ENCODE measurements at regions not wholly inside any gene's neighbourhood (a gene's known extent, or its start where the extent isn't known, plus 50 kb on each side); places are given as distances from the start of the nearest gene placed in this dataset.

DNA sequence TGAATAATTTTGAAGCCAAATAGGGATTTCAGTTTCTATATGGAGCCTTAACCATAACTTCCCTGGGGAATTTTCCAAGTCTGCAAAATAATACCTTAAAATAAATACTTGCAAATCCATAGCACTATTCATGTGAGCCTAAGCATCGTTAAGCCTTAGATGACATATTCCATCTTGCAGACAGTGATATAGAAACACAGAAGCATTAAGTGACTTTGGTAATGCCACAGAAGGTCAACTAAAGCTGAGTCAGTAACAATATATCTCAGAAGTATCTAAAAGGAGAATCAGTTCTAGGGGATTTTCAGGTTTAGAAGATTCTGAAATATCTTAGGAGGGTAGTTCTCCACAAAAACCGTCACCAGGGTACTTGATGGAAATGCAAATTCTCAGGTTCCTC lies 163.4 kb upstream of the COL1A2 start:
- no peak for TF ChIP-seq CTCF (IDR thresholded peaks at IDR 0.05; ENCODE audit: insufficient read depth, low read depth, low read length, missing control alignments)
- H3K4me3 ChIP-seq (ENCODE audit: low read length), result no peak overlapping the region
- no peak for DNase-seq (ENCODE audit: low read depth)

DNA sequence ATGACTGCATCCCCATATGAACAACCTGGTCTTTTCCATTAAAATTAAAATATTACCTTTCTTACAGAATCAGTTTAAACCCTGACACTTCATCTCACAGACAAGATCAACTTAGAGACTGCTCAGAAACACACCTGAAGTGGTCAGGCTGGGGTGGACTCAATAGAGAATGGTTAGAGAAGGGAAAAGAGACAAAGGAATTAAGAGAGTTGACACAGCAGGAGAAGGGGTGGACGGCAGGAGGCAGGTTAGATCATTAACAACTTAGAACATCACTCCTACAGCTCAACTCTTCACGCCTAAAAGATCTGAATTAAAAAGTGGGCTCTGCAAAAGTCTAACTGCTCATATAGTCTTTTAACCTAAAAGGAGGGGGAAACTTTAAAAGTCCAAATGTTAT lies 157.7 kb upstream of the COL1A2 start:
- no peak for TF ChIP-seq CTCF (IDR thresholded peaks at IDR 0.05; ENCODE audit: insufficient read depth, low read depth, low read length, missing control alignments)
- no peak overlapping the region for H3K4me3 ChIP-seq (ENCODE audit: low read length)
- DNase-seq (ENCODE audit: low read depth), result no peak

- no peak for TF ChIP-seq CTCF (IDR thresholded peaks at IDR 0.05; ENCODE audit: insufficient read depth, low read depth, low read length, missing control alignments)
- H3K4me3 ChIP-seq (ENCODE audit: low read length), result no peak overlapping the region
- no peak for DNase-seq (ENCODE audit: low read depth)
Measured at GRCh38 chr7:94237417-94237816, 157.3 kb upstream of the COL1A2 start.

DNA sequence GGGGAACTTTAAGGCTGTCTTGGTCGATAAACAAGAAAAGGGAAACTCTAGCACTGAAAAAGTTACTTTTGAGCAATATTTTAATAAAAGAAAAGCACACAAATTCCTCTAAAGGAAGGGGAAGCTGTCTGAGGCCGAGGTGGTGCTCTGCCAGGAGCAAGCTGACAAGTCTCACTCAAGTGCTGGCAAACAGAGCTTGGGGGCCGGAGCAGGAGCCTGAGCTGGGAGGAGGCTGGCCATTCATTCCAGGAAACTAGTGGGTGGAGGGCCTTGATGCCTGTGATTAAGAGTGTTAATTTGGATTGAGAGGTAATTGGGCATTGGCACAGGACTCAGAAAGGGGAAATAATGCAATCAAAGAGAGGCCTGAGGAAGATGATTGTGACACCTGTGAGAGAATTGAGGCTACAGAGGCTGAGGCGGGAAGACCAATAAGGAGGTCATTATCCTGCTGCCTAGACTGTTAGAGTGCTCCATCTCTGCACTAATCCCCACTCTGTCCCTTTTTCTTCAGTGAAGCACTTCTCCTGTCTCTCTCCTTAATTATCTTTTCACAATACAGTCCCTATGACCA lies 154.9 kb upstream of the COL1A2 start:
- TF ChIP-seq CTCF (IDR thresholded peaks at IDR 0.05; ENCODE audit: insufficient read depth, low read depth, low read length, missing control alignments), result no peak

DNA sequence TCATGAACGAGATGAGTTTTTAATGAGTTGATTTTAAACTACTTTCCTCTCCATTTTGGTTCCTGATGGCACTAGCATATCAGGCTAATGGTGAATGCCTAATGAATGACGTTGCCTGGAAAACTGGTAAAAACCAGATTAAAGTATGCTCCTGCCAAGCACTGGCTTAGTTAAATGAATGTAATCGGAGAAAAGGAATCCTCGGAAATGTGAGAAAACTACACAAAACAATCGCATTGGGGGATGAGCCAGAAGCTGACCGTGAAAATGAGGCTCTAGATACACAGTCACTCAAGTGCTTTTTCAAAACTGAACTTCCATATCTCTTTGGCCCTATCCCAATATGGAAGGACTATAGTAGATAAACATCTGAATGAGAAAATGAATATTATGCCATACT lies 153.8 kb upstream of the COL1A2 start:
- no peak overlapping the region for H3K4me3 ChIP-seq (ENCODE audit: low read length)
- DNase-seq (ENCODE audit: low read depth), result no peak
- TF ChIP-seq CTCF (IDR thresholded peaks at IDR 0.05; ENCODE audit: insufficient read depth, low read depth, low read length, missing control alignments), result no peak

More for the DNA sequence above, 154.9 kb upstream of the COL1A2 start:
- DNase-seq (ENCODE audit: low read depth), result no peak
- H3K4me3 ChIP-seq (ENCODE audit: low read length), result no peak overlapping the region

- TF ChIP-seq CTCF (IDR thresholded peaks at IDR 0.05; ENCODE audit: insufficient read depth, low read depth, low read length, missing control alignments), result no peak
- DNase-seq (ENCODE audit: low read depth), result no peak
- H3K4me3 ChIP-seq (ENCODE audit: low read length), result no peak overlapping the region
Measured at GRCh38 chr7:94241402-94241925, 153.2 kb upstream of the COL1A2 start.

DNA sequence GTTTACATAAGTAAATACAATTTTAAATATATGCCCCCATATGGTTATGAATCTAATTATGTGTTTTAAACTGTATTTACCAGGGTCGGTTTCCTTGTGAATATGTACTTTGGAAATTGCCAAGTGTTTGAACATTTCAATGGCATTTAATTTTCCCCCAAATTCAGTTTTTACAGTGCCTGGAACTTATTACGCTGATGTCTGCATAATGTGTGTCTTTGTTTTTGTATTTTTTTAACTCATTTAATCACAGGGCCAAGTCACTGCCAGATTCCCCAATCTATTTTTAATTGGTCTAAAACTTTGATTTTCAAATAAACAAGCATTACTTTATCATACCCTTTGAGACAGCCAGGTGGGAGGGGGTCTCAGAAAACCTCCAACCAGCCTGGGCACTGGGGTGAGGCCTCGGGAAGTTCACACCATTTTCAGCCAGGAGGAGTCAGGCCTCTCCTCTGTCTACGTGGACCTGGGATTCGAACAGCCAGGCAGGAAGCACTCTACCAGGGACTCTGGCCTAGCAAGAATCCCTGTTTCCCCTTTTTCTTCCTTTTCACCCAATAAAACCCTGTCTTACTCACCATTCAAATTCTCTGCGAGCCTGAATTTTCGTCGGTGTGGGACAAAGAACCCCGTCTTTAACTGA lies 151.5 kb upstream of the COL1A2 start:
- TF ChIP-seq CTCF (IDR thresholded peaks at IDR 0.05; ENCODE audit: insufficient read depth, low read depth, low read length, missing control alignments), result no peak
- no peak overlapping the region for H3K4me3 ChIP-seq (ENCODE audit: low read length)
- DNase-seq (ENCODE audit: low read depth), result no peak
